ENCODE measurements at regions not wholly inside any gene's neighbourhood (a gene's known extent, or its start where the extent isn't known, plus 50 kb on each side); places are given as distances from the start of the nearest gene placed in this dataset.

DNA sequence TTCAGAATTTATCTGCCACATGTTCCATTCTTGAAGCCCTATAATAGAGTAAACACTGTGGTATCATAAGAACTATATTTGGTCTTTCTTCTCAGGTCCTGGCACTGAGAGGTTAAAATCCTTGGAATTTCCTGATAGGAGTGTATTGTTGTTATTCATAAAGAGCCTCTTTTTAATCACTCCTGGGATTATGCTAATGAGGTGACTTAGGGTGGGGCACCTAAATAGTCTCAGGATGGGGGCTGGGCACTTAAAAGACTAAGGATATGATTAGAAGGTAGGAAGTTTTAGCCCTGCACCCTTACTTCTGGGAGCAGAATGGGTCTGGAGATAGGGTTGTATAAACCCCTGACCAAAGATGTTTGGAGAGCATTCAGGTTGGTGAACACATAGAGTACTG is 755.2 kb upstream of the TENM4 start:
- TF ChIP-seq POLR2A (IDR thresholded peaks at IDR 0.05; ENCODE audit: low read depth, low read length) (no peak), POLR2AphosphoS5 (IDR thresholded peaks at IDR 0.05; ENCODE audit: low read depth, low read length) (no peak), TAF1 (IDR thresholded peaks at IDR 0.05; ENCODE audit: borderline replicate concordance, low read depth, low read length) (no peak)

All from GM12892 (cell line).